ENCODE measurements at regions not wholly inside any gene's neighbourhood (a gene's known extent, or its start where the extent isn't known, plus 50 kb on each side); places are given as distances from the start of the nearest gene placed in this dataset.

- TF ChIP-seq CTCF (conservative IDR thresholded peaks at IDR 0.05) = no peak
- no peak for TF ChIP-seq EZH2 (IDR thresholded peaks at IDR 0.05; ENCODE audit: low read depth)
These were observed 538.7 kb upstream of the PCDH7 start for GRCh38 chr4:30181512-30181911.
